ENCODE measurements at regions not wholly inside any gene's neighbourhood (a gene's known extent, or its start where the extent isn't known, plus 50 kb on each side); places are given as distances from the start of the nearest gene placed in this dataset.
"Not testable (repeated sequence)": the region's sequence is repeated elsewhere in the genome, so short reads cannot be mapped to it uniquely, and the experiment has no call there.

- TF ChIP-seq CTCF (IDR thresholded peaks at IDR 0.05; ENCODE audit: low read depth, low read length); EZH2phosphoT487 (IDR thresholded peaks at IDR 0.05; ENCODE audit: low read depth): not testable (repeated sequence)
Measured at GRCh38 chr5:34354440-34354839, 301.7 kb upstream of the RAI14 start.

Measured in OCI-LY3 (cell line).